HG03175 (cell line): ENCODE measurements at regions not wholly inside any gene's neighbourhood (a gene's known extent, or its start where the extent isn't known, plus 50 kb on each side); places are given as distances from the start of the nearest gene placed in this dataset.
A peak's percentile ranks its signal among the peaks of the same experiment; 100 is the strongest.

Experiments used
- ATAC-seq: cut with Tn5 transposase; IDR thresholded peaks from one replicate; pipeline ENCODE4 v1.9.1; 2021; ENCODE audit warnings: mild to moderate bottlenecking, moderate library complexity; ENCODE audit not compliant: unreplicated experiment

DNA sequence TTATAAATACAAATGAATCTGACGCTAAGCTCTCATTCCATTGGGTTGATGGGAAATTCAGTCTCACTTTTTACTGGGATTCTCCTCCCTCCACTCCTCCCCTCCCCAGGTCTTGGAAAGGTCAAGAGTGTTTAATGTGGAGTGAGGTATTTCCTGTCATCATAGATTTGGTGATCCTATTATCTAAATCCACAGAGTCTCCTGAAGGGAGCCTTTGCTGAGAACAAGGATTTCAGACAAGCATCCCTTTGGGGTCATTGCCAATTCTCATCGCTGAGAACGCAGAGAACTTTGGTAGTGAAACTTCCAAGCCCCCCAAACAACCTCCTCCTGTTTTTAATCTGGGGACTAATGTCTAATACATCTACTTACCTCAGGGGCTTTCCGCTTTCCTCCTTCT is 297.9 kb downstream of the OTOL1 start:
- ATAC-seq = no peak

DNA sequence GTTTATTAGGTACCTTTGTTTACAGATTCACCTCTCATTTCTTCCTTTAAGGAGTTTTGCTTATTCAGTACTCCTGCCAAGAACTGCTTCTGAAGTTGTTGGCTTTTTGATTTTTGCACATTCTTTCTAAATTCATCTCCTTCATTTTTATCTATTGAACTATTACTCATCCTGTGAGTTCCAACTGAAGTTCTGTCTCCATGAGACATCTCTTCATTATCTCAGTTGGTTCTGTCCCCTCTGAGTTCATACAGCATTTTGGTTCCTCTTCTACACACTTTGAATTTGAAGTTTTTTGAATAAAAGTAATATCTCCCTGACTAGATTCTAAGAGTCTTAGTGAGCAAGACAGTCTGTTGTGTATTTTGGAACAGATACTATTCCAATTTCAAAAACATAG is 299.7 kb downstream of the OTOL1 start:
- ATAC-seq = no peak

DNA sequence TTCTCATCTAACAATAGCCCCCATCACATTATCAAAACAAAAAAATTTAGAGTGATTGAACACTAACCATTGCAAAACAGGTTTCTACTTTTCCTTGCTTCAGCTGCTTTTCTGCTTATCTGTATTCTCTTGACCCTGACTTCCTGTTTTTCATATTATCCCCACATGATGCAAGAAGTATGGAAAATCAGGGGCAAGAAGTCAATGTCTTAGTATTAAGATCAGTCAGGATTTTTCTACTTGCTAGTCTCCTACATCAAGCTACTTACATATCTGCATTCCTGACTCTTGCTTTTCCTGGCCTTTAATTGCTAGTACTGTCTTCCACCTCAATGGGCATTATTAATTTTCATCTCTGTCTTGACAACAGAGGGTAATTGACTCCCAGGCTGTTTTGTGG is 300.2 kb downstream of the OTOL1 start:
- no peak for ATAC-seq

DNA sequence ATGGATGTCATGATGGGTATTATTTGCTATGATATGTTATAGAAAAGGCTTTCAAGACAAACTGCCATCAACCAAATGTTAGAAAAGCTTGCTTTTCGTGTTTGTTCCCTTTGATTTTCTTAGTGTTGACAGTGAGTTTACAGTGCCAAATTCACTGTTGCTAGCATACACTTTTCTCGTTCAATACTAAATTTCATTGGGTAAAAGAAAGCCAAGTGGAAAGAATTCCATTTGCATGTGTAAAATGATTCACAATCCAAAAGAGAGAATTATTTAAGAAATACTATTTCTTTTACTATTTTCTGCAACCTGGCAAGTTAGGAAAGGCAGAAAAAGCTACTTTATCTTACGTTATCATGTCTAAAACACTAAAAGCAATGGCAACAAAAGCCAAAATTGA is 301.4 kb downstream of the OTOL1 start:
- ATAC-seq = no peak

DNA sequence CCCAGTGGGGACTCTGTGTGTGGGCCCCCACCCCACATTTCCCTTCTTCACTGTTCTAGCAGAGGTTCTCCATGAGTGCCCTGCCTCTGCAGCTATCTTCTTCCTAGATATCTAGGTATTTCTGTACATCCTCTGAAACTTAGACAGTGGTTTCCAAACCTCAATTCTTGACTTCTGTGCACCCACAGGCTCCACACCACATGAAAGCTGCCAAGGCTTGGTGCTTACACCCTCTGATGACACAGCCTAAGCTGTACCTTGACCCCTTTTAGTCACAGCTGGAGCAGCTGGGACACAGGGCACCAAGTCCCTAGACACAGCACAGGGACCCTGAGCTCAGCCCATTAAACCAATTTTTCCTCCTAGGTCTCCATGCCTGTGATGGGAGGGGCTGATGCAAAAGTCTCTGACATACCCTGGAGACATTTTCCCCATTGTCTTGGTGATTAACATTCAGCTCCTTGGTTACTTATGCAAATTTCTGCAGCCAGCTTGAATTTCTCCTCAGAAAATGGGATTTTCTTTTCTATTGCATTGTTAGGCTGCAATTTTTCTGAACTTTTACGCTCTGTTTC is 304.5 kb downstream of the OTOL1 start:
- no peak for ATAC-seq

DNA sequence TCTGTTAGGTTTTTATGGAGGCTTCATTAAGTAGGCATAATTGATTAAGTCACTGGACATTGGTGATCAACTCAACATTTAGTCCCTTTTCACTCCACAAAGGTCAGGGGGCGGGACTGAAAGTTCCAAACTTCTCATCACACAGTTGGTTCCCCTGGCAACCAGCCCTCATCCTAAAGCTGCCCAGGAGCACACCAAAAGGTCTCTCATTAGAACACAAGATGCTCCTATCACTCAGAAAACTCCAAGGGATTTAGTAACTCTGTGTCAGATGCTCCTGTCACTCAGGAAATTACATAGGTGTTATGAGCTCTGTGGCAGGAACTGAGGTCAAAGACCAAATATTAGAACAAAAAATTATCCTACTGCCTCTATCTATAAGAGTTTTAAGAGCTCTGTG is 321.5 kb downstream of the OTOL1 start:
- no peak for ATAC-seq

DNA sequence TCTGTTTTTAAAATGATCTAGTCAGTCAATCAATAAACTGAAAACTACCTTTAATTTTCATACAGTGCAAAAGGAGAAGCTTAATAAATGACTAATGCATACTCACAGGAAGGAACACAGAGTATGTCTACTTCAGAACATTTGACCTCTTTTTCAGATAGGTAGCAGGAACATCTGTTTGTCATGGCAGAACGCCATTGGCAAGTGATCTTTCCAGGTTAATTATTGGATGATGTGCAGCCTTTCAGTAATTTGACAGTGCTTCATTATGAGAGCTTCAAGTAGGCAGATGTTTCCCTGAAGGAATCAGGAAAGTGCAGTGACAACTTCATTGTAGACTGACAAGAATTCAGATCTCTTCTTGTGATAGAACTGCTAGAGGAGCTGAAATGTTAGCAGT is 325.0 kb downstream of the OTOL1 start:
- peak; percentile 67 for ATAC-seq

DNA sequence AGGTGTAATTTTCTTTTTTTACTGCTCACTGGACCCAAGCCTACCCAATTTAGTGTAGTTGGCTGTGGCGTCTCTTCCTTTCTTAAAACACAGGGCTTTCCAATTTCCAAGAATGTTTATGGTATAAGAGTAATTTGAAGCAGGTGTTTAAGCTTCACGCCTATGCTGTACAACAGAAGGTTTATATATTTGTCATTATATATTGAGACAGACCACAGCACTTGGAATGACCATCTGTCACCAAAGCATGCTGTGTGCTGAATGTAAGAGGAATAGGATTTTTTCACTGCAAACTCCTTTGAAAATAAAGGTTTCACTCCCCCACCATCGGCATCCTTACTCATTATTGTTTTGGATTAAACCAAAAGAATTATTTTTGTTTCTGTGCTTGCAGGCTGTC is 325.7 kb downstream of the OTOL1 start:
- ATAC-seq = no peak

DNA sequence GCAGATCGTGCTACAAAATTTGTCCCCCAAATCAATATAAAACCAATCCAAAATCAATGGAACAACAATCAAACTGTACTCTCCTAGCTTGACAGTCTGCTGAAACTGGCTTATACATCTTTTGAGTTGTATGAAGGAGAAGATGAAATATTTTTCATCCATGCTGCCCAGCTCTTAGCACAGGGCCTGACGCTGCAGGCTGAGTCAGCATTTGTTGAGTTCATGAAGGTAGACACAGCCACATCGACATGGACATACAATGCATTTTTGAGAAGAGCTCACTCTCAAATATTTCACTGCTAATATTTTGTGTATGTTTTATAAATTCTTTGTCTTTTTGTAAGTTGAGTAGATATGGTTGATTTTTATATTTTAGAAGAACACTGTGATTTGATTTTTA is 327.3 kb downstream of the OTOL1 start:
- ATAC-seq = no peak

DNA sequence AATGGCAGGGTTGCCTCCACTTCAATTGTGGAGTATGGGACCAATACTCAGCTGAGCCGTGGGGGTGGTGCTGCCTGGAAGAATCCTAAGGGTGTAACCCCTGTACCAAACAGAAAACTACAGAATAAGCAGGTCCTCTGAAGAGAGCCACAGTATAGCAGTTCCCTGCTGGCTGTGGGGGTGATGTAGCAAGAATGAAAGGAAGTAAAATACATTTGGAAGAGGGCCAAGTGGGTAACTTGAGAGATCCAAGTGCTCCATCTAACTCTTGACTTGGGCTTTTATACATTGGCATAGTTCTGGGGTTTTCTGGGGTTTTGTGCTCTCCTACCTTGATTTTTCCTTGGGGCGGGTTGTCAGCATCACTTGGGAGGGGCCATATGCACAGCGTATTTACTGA is 341.4 kb downstream of the OTOL1 start:
- no peak for ATAC-seq

DNA sequence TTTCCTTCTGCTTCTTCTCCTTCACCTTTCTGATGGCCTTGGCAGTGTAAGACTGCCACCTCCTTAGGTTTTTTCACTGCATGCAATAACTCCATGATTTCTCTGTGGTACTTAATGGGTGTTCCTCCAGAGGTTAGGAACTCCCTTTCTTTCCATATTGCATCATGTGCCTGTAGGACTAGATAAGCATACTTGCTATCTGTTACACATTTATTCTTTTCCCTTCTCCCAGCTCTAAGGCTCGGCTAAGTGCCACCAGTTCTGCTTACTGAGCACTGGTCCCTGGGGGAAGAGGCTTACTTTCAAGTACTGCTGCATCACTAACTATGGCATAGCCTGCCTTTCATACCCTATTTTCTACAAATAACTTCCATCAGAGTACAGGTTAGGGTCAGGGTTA is 351.8 kb downstream of the OTOL1 start:
- ATAC-seq = no peak

DNA sequence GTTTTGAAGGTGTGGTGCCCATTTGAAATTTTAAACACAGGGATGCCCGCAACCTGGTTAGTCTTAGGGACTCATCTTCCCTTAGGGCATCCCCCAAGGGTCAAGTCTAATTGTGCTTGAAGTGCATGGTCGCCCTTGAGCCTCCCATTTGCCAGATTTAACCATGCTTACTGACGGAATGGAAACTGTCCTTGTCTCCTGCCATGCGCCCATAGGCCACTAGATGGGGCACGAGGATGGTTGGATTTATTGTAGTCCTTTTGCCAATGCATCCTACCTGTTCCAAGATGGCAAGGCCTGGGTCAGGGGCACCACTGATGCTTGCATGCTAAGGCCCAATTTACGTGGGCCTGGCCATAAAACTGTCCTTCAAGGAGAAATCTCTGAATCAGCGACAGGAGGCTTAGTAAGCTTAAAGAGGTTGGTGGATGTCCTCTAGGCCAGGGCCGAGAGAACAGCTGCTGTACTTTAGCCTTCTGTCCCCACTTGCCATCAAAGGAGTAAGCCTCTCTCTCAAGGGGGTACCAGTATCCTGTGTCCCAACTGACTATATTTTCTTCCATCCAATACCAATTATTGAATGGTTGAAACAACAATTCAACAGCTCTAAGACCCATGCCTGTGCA is 355.4 kb downstream of the OTOL1 start:
- peak; percentile 95 for ATAC-seq

DNA sequence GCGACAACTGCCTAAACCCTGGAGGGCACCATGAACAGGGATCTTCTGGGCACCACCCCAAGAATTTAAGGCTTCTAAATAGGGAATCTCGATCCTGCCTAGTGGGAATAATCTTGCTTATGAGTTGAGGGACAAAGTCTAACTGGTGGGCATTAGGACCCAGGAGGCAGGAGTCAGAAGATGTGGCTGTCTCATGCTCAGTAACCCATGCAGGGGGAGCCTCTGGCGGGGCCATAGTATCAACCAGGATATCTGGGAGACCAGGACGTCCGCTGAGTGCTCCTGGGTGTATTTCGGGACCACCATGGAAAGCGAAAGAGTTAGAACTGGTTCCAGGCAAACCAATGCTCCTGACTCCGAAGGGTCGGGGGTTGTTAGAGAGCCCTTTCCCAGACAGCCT is 356.1 kb downstream of the OTOL1 start:
- ATAC-seq = no peak

DNA sequence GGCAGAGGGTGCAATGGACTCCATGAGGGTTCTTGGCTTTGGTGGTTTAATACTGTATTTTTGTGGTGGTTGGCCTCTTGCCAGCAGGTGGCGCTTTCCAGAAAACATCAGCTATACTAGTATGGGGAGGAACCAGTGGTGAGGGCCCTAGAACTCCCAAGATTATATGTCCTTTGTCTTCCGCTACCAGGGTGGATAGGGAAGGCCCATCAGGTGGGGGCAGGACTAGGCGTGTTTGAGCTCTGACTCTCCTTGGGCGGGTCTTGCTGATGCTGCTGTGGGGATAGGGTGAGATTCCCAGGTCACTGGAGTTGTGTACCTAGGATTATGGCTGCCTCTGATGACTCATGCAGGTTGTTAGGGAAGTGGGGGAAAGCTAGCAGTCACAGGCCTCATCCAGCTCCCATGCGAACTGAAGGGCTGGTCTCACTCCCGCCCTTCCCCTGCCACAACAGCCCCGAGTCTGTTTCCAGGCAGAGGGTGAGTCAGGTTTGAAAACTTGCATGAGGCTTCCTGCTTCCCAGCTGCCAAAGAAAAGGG is 357.7 kb downstream of the OTOL1 start:
- ATAC-seq = peak; percentile 47

DNA sequence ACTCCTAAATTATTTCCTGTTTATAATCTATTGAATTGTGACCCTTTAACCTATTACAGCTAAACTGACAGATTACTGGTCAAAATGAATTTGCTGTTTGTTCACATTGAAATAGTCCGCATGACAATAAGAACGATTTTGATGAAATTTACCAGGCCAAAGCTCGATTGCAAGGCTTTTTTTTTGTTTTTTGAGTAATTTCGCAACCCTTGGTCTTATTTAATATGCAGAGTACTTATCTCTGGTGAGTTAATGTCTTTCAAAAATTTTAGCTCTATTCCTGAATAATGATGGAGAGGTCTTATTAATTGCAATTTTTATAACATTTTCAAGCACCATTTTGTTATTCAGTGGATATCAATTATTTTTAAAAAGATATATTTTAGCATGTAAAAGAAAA is 362.4 kb downstream of the OTOL1 start:
- ATAC-seq = no peak

DNA sequence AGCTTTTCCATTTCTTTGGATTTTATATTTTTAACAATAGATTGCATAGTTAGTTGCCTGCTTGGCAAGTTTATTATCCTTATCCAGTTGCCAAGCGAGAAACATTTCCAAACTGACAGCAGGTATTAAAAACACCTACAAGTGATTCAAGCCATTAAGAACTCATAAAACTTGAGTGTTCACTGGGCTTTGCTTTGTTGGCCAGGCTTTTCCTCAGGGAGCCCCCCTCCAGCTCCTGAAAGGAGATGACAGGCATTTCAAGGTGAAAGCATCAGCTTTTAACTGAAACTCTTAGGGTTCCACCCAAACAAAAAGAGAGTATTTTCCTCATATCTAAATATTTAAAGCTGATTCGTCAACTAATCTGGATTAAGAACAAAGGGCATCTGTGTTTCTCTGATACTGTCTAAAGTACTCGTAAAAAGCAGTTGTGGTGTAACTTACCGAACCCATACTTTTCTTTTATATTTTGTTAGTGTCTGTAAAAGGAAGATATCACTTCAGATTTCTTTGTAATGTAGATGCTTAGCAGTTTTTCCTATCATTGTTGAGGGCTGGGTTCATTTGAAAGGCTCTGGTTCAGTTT is 363.4 kb downstream of the OTOL1 start:
- ATAC-seq = no peak

DNA sequence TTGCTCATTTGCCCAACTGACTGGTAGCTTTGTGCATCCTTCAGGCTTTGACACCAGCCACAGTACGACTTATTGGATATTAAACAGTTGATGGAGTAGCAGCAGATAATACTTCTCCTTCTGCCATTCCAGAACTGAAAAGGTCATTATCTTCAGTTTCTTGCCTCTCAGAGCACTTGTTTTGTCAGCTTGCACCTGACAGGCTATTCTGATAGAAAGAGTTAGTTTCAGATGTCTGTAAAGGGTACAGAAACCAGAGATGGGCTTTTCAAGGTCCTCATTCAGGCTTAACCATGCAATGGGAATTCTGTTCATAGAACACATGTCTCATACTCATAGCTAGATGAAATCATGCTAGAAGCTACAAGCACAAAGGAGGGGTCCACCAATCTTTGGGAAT is 367.2 kb downstream of the OTOL1 start:
- no peak for ATAC-seq

DNA sequence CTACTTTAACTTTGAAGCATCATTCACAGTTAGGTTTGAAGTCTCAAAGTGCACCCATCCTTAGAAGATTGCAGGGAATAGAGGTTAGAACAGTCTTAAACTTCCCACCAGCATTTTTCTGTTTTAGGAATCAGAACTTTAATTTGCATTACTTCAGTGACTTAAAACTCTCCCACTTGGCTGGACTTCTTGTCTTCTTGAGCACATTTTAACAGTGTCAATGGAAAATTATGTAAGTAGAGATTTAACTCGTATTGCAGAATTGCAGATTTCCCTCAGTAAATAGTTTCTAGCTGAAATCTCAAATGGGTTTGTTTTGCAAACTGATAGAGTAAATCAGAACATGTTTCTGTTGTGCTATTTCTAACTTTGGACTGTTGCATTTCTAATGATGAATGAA is 369.6 kb downstream of the OTOL1 start:
- no peak for ATAC-seq

DNA sequence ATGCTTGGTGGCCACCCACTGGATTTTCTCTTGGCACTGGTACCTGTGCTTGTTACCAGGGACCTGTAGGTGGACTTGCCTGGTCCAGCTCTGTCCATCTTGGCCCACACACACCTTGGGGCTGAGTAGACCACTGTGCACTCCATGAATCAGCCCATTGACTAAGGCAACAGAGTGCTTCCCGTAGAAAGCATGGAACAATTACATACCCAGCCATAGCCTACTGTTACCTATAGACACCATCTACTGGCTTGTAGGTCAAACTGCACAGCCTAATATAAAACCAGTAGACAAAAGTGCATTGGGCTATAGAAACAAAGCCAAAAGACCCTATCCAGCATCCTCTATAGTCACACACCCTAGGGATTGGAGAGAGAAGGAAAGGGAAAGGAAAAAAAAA is 378.9 kb downstream of the OTOL1 start:
- no peak for ATAC-seq

DNA sequence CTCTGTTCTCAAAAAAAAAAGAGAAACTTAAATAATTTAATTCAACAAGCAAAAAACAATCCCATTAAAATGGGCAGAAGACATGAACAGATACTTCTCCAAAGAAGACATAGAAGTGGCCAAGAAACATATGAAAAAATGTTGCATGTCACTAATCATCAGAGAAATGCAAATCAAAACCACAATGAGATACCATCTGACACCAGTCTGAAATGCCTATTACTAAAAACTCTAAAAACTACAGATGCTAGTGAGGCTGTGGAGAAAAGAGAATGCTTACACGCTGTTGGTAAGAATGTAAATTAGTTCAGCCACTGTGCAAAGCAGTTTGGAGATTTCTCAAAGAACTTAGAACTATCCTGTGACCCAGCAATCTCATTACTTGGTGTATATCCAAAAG is 382.9 kb downstream of the OTOL1 start:
- no peak for ATAC-seq

DNA sequence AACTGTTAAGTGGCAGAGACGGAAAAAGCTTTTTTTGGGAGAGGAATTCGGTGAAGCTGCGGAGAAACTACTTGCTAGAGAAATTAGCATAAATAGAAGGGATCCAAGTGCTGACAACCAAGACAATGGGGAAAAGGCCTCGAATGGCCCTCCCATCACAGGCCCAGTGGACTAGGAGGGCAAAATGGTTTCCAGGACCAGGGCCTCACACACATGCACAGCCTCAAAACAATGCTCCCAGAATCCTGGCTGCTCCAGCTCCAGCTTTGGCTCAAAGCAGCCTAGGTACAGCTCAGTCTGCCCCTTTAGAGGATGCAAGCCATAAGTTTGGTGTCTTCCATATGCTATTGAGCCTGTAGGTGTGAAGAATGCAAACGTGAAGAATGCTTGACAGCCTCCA is 388.2 kb downstream of the OTOL1 start:
- no peak for ATAC-seq

DNA sequence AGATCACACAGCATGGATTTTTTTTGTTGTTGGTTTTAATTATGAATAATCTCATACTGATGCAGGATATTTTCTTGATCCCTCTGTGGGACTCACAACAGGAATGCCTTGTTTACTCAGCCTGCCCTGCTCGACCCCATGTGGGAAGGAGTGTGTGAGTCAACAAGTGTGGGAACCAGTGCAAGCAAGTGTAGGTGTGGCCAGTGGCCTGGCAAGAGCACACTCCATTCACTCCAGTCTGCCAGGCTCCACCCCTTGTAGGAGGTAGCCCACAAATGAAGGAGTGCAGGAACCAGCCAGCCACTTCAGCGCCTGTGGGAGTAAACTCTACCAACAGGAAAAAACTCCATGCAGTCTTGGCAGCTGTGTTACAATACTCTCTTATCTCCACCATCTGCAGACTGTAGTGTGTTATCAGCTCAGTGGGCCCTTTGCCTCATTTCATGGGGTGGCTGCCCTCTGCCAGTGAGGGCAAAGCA is 393.6 kb downstream of the OTOL1 start:
- ATAC-seq = no peak

DNA sequence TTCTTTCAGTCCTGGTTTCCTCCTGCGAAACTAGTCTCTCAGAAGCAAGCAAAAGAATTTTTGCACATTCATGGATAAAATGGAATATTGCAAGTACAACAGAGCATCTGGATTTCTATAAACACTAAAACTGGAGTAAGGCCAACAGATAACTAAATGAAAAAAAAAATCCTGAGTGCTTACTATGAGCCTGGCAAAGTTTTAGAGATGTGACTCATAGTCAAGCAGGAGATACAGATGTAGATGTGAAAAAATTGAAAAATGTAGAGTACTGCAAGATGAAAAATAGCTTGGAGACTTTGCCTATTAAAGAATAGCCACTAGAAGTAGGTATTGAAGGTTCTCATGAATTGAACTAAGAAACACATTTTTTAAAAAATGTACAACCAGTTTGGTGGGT is 397.4 kb downstream of the OTOL1 start:
- no peak for ATAC-seq
